WTC11 (cell line): ENCODE measurements at regions not wholly inside any gene's neighbourhood (a gene's known extent, or its start where the extent isn't known, plus 50 kb on each side); places are given as distances from the start of the nearest gene placed in this dataset.

Source experiments
- ATAC-seq: fragments of 200-7000 bp; cut with Tn5 transposase; 2 replicates; pipeline ENCODE4 v1.10.0; 2021; ENCODE audit warnings: mild to moderate bottlenecking, moderate library complexity
- CTCF ChIA-PET: fragments of 300-600 bp; sonication (Branson Sonifier 250); formaldehyde crosslinking; loops from one replicate; lab custom pipeline; 2021; ENCODE audit warnings: antibody characterized with exemption; lab: Charles Lee
- POLR2A ChIA-PET: fragments of 350-600 bp; sonication (Branson Sonifier 250); formaldehyde crosslinking; loops from one replicate; lab custom pipeline; 2021; ENCODE audit warnings: antibody characterized with exemption; lab: Charles Lee
- DNase-seq: peaks from one replicate; pipeline ENCODE4 v3.0.0; 2021; ENCODE audit warnings: low spot score
- H3K27ac Mint-ChIP-seq: 2 replicates; pipeline ENCODE4 v1.8.0; 2021; ENCODE audit warnings: mixed read lengths
- H3K27me3 Mint-ChIP-seq: 2 replicates; pipeline ENCODE4 v1.8.0; 2021; ENCODE audit warnings: low read depth, mild to moderate bottlenecking, moderate library complexity, mixed read lengths
- H3K36me3 Mint-ChIP-seq: 2 replicates; pipeline ENCODE4 v1.8.0; 2021; ENCODE audit warnings: mixed read lengths
- H3K4me1 Mint-ChIP-seq: 2 replicates; pipeline ENCODE4 v1.8.0; 2022; ENCODE audit warnings: mixed read lengths
- H3K4me3 Mint-ChIP-seq: 2 replicates; pipeline ENCODE4 v1.8.0; 2021; ENCODE audit warnings: mild to moderate bottlenecking, moderate library complexity, mixed read lengths
- H3K9me3 Mint-ChIP-seq: 2 replicates; pipeline ENCODE4 v1.8.0; 2021; ENCODE audit warnings: mixed read lengths
- EMX1 ChIP-seq: fragments of 250-450 bp; sonication (Bioruptor Pico); IDR thresholded peaks from 2 replicates; pipeline ENCODE4 v1.8.0; 2021; ENCODE audit warnings: mild to moderate bottlenecking
- ETV6 ChIP-seq: sonication (generic); formaldehyde crosslinking; IDR thresholded peaks from 2 replicates; pipeline ENCODE4 v1.8.1; 2022; ENCODE audit warnings: mild to moderate bottlenecking, missing genetic modification reagents
- FOXJ3 ChIP-seq: sonication (generic); formaldehyde crosslinking; IDR thresholded peaks from 2 replicates; pipeline ENCODE4 v1.9.0; 2021; ENCODE audit warnings: missing genetic modification reagents, mild to moderate bottlenecking, borderline replicate concordance
- IRF2 ChIP-seq: sonication (generic); formaldehyde crosslinking; IDR thresholded peaks from 2 replicates; pipeline ENCODE4 v1.8.0; 2022; ENCODE audit warnings: low read depth, missing genetic modification reagents, borderline replicate concordance
- JUN ChIP-seq: sonication (generic); formaldehyde crosslinking; IDR thresholded peaks from 2 replicates; pipeline ENCODE4 v1.8.0; 2023; ENCODE audit warnings: mild to moderate bottlenecking, missing genetic modification reagents
- MXD4 ChIP-seq: fragments of 250-450 bp; sonication (Bioruptor Pico); IDR thresholded peaks from 2 replicates; pipeline ENCODE4 v1.8.0; 2021; ENCODE audit warnings: mild to moderate bottlenecking, moderate library complexity, borderline replicate concordance
- MYBL2 ChIP-seq: sonication (generic); formaldehyde crosslinking; IDR thresholded peaks from 2 replicates; pipeline ENCODE4 v1.8.1; 2023; ENCODE audit warnings: mild to moderate bottlenecking, moderate library complexity, missing genetic modification reagents
- NFYB ChIP-seq: sonication (generic); formaldehyde crosslinking; conservative IDR thresholded peaks from 2 replicates; pipeline ENCODE4 v1.8.0; 2022; ENCODE audit warnings: low read depth, missing genetic modification reagents
- NR1H2 ChIP-seq: sonication (generic); formaldehyde crosslinking; IDR thresholded peaks from 2 replicates; pipeline ENCODE4 v1.9.0; 2021; ENCODE audit warnings: mild to moderate bottlenecking, moderate library complexity, missing genetic modification reagents
- NR2C2 ChIP-seq: sonication (generic); formaldehyde crosslinking; IDR thresholded peaks from 2 replicates; pipeline ENCODE4 v1.8.0; 2022; ENCODE audit warnings: mild to moderate bottlenecking, missing genetic modification reagents
- RELA ChIP-seq: sonication (generic); formaldehyde crosslinking; IDR thresholded peaks from 2 replicates; pipeline ENCODE4 v1.8.1; 2022; ENCODE audit warnings: missing genetic modification reagents, mild to moderate bottlenecking, borderline replicate concordance
- SMAD4 ChIP-seq: sonication (generic); formaldehyde crosslinking; IDR thresholded peaks from 2 replicates; pipeline ENCODE4 v1.8.0; 2022; ENCODE audit warnings: mild to moderate bottlenecking, missing genetic modification reagents
- TEAD4 ChIP-seq: sonication (generic); formaldehyde crosslinking; IDR thresholded peaks from 2 replicates; pipeline ENCODE4 v1.8.0; 2022; ENCODE audit warnings: mild to moderate bottlenecking, missing genetic modification reagents
- TP53 ChIP-seq: sonication (generic); formaldehyde crosslinking; IDR thresholded peaks from 2 replicates; pipeline ENCODE4 v1.8.1; 2023; ENCODE audit warnings: mild to moderate bottlenecking, missing genetic modification reagents
- ZNF138 ChIP-seq: sonication (generic); formaldehyde crosslinking; conservative IDR thresholded peaks from 2 replicates; pipeline ENCODE4 v1.8.1; 2022; ENCODE audit warnings: mild to moderate bottlenecking, moderate library complexity, missing genetic modification reagents
- ZNF219 ChIP-seq: sonication (generic); formaldehyde crosslinking; IDR thresholded peaks from 2 replicates; pipeline ENCODE4 v1.8.0; 2023; ENCODE audit warnings: missing genetic modification reagents, mild to moderate bottlenecking, borderline replicate concordance
- ZNF317 ChIP-seq: sonication (generic); formaldehyde crosslinking; IDR thresholded peaks from 2 replicates; pipeline ENCODE4 v1.8.1; 2023; ENCODE audit warnings: low read depth, mild to moderate bottlenecking, moderate library complexity, missing genetic modification reagents, borderline replicate concordance
- ZNF671 ChIP-seq: fragments of 250-450 bp; sonication (Bioruptor Pico); IDR thresholded peaks from 2 replicates; pipeline ENCODE4 v1.8.0; 2021; ENCODE audit warnings: mild to moderate bottlenecking
- TF ChIP-seq, protein P1 (sequence below): fragments of 250-450 bp; sonication (Bioruptor Pico); IDR thresholded peaks from 2 replicates; pipeline ENCODE4 v1.9.0; 2021; ENCODE audit warnings: mild to moderate bottlenecking
- TF ChIP-seq, protein P2 (sequence below): fragments of 250-450 bp; sonication (Bioruptor Pico); IDR thresholded peaks from 2 replicates; pipeline ENCODE4 v2.1.2; 2022; ENCODE audit warnings: mild to moderate bottlenecking, moderate library complexity
- TF ChIP-seq, protein P3 (sequence below): sonication (generic); formaldehyde crosslinking; IDR thresholded peaks from 2 replicates; pipeline ENCODE4 v1.8.0; 2023; ENCODE audit warnings: missing genetic modification reagents
- TF ChIP-seq, protein P4 (sequence below): fragments of 250-450 bp; sonication (Bioruptor Pico); IDR thresholded peaks from 2 replicates; pipeline ENCODE4 v1.9.0; 2021; ENCODE audit warnings: moderate library complexity, mild to moderate bottlenecking, inconsistent platforms, borderline replicate concordance
- TF ChIP-seq, protein P5 (sequence below): sonication (generic); formaldehyde crosslinking; IDR thresholded peaks from 2 replicates; pipeline ENCODE4 v1.8.0; 2023; ENCODE audit warnings: mild to moderate bottlenecking, missing genetic modification reagents
- TF ChIP-seq, protein P6 (sequence below): fragments of 250-450 bp; sonication (Bioruptor Pico); conservative IDR thresholded peaks from 2 replicates; pipeline ENCODE4 v1.9.0; 2021; ENCODE audit warnings: mild to moderate bottlenecking
- TF ChIP-seq, protein P7 (sequence below): sonication (generic); formaldehyde crosslinking; IDR thresholded peaks from 2 replicates; pipeline ENCODE4 v1.8.0; 2022; ENCODE audit warnings: mild to moderate bottlenecking, missing genetic modification reagents

DNA sequence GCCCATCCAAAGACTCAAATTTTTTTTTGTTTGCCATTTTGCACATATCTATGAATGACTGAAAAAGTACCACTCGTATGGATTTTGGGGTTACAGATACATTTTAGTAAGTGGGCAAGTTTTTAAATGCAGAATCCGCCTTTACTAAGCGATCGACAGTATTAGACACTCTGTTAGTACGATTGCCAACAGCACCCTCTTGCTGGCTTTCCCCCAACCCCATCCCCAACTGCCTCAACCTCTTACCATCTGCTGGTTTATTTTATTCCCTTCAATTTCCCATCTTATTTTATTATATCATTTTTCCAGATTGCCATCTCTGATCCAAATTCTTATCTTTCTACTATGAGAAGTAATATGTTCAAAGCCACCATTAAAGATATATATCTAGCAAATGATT lies 244.8 kb downstream of the LRRIQ3 start:
- CTCF ChIA-PET: no interaction called here
- no peaks in the 10 kb centered on the region for H3K9me3 Mint-ChIP-seq
- DNase-seq (no peak), ATAC-seq (no peak)
- POLR2A ChIA-PET: no interaction called here
- H3K27me3 Mint-ChIP-seq: no peaks in the 10 kb centered on the region
- H3K4me1 Mint-ChIP-seq: peaks cover 12% of the 10 kb centered on the region
- TF ChIP-seq, protein P1, sequence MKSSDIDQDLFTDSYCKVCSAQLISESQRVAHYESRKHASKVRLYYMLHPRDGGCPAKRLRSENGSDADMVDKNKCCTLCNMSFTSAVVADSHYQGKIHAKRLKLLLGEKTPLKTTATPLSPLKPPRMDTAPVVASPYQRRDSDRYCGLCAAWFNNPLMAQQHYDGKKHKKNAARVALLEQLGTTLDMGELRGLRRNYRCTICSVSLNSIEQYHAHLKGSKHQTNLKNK: no peak
- TF ChIP-seq JUN (no peak), NFYB (CRISPR knock-in tag) (no peak), TEAD4 (no peak), NR1H2 (CRISPR knock-in tag) (no peak), ZNF317 (no peak), MXD4 (CRISPR knock-in tag) (no peak), SMAD4 (CRISPR knock-in tag) (no peak), RELA (CRISPR knock-in tag) (no peak), ZNF219 (no peak), ZNF138 (CRISPR knock-in tag) (no peak), ETV6 (no peak)
- TF ChIP-seq, protein P2, sequence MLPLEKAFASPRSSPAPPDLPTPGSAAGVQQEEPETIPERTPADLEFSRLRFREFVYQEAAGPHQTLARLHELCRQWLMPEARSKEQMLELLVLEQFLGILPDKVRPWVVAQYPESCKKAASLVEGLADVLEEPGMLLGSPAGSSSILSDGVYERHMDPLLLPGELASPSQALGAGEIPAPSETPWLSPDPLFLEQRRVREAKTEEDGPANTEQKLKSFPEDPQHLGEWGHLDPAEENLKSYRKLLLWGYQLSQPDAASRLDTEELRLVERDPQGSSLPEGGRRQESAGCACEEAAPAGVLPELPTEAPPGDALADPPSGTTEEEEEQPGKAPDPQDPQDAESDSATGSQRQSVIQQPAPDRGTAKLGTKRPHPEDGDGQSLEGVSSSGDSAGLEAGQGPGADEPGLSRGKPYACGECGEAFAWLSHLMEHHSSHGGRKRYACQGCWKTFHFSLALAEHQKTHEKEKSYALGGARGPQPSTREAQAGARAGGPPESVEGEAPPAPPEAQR (CRISPR knock-in tag): no peak
- TF ChIP-seq, protein P3, sequence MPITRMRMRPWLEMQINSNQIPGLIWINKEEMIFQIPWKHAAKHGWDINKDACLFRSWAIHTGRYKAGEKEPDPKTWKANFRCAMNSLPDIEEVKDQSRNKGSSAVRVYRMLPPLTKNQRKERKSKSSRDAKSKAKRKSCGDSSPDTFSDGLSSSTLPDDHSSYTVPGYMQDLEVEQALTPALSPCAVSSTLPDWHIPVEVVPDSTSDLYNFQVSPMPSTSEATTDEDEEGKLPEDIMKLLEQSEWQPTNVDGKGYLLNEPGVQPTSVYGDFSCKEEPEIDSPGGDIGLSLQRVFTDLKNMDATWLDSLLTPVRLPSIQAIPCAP (CRISPR knock-in tag): no peak
- TF ChIP-seq, protein P4, sequence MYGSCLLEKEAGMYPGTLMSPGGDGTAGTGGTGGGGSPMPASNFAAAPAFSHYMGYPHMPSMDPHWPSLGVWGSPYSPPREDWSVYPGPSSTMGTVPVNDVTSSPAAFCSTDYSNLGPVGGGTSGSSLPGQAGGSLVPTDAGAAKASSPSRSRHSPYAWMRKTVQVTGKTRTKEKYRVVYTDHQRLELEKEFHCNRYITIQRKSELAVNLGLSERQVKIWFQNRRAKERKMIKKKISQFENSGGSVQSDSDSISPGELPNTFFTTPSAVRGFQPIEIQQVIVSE (CRISPR knock-in tag): no peak
- TF ChIP-seq, all 79 proteins: peak for 0
- Mint-ChIP-seq H3K4me3 (no peak overlapping the region), H3K36me3 (no peaks in the 10 kb centered on the region), H3K27ac (no peak overlapping the region)

DNA sequence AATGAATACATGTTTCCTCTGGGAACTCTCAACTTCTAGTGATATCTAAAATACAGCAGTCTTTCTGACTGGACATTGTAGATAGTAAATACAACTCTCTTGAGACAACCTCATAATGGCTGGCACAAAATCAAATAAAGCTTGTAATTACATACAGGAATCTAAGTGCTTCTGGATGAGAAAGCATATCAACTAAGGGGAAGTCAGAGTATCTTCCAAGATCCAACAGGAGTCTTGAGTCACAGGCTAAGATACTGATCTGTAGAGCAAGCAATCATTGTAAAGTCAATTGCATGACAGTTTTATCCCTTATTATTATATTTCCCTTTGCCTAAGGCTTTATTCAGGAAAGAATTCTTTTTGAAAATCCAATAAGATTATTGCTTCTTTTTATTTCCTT lies 249.9 kb downstream of the LRRIQ3 start:
- ChIA-PET CTCF (no interaction called here), POLR2A (no interaction called here)
- no peaks in the 10 kb centered on the region for H3K9me3 Mint-ChIP-seq
- DNase-seq: no peak
- H3K27ac Mint-ChIP-seq: no peak overlapping the region
- no peak for TF ChIP-seq ETV6
- no peak for TF ChIP-seq EMX1 (CRISPR knock-in tag)
- TF ChIP-seq, protein P5, sequence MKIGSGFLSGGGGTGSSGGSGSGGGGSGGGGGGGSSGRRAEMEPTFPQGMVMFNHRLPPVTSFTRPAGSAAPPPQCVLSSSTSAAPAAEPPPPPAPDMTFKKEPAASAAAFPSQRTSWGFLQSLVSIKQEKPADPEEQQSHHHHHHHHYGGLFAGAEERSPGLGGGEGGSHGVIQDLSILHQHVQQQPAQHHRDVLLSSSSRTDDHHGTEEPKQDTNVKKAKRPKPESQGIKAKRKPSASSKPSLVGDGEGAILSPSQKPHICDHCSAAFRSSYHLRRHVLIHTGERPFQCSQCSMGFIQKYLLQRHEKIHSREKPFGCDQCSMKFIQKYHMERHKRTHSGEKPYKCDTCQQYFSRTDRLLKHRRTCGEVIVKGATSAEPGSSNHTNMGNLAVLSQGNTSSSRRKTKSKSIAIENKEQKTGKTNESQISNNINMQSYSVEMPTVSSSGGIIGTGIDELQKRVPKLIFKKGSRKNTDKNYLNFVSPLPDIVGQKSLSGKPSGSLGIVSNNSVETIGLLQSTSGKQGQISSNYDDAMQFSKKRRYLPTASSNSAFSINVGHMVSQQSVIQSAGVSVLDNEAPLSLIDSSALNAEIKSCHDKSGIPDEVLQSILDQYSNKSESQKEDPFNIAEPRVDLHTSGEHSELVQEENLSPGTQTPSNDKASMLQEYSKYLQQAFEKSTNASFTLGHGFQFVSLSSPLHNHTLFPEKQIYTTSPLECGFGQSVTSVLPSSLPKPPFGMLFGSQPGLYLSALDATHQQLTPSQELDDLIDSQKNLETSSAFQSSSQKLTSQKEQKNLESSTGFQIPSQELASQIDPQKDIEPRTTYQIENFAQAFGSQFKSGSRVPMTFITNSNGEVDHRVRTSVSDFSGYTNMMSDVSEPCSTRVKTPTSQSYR (CRISPR knock-in tag): no peak
- no peak for TF ChIP-seq FOXJ3 (CRISPR knock-in tag)
- TF ChIP-seq TP53 (CRISPR knock-in tag): no peak
- TF ChIP-seq, protein P4 (CRISPR knock-in tag): no peak
- no peak for TF ChIP-seq MYBL2 (CRISPR knock-in tag)
- TF ChIP-seq, protein P6, sequence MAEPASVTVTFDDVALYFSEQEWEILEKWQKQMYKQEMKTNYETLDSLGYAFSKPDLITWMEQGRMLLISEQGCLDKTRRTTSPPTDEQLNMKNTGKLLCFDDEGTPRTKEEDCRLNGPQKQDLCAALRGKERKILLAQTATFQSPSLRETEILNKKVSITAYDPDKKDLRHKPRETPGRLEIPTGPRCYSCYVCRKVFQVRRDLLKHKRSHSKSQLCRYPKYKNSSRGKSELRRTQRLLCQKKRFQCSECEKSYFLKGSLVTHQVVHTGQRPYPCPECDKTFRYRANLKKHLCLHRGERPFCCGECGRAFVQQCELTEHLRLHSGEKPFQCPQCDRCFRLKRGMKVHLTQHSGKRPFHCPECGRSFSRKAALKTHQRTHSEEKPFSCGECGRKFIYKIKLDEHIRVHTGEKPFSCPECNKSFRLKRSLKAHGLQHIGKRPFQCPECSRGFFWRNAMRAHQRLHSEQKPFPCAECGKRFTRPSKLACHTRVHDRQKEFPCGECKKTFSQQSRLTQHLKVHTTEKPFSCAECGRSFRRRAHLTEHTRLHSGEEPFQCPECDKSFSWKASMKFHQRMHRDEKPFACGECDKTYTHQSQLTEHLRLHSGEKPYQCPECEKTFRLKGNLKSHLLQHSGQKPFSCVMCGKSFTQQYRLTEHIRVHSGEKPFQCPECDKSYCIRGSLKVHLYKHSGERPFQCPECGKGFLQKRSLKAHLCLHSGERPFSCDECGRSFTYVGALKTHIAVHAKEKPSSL (CRISPR knock-in tag): no peak
- TF ChIP-seq, protein P7, sequence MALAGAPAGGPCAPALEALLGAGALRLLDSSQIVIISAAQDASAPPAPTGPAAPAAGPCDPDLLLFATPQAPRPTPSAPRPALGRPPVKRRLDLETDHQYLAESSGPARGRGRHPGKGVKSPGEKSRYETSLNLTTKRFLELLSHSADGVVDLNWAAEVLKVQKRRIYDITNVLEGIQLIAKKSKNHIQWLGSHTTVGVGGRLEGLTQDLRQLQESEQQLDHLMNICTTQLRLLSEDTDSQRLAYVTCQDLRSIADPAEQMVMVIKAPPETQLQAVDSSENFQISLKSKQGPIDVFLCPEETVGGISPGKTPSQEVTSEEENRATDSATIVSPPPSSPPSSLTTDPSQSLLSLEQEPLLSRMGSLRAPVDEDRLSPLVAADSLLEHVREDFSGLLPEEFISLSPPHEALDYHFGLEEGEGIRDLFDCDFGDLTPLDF (CRISPR knock-in tag): no peak
- no peak for TF ChIP-seq NR2C2 (CRISPR knock-in tag)
- no peak for TF ChIP-seq ZNF671 (CRISPR knock-in tag)
- TF ChIP-seq IRF2 (CRISPR knock-in tag): no peak
- no peak overlapping the region for H3K4me3 Mint-ChIP-seq
- no peak for ATAC-seq
- no peaks in the 10 kb centered on the region for H3K36me3 Mint-ChIP-seq
- H3K4me1 Mint-ChIP-seq: peaks cover 27% of the 10 kb centered on the region
- no peaks in the 10 kb centered on the region for H3K27me3 Mint-ChIP-seq
